H1 (cell line): ENCODE measurements at regions not wholly inside any gene's neighbourhood (a gene's known extent, or its start where the extent isn't known, plus 50 kb on each side); places are given as distances from the start of the nearest gene placed in this dataset.

Source experiments
- CTCF ChIA-PET: fragments of 300-600 bp; sonication (Branson Sonifier 250); formaldehyde crosslinking; loops from one replicate; lab custom pipeline; 2021; ENCODE audit not compliant: partially characterized antibody; lab: Charles Lee
- POLR2A ChIA-PET: fragments of 300-600 bp; sonication (Branson Sonifier 250); formaldehyde crosslinking; loops from one replicate; lab custom pipeline; 2021; ENCODE audit warnings: inconsistent platforms; ENCODE audit not compliant: partially characterized antibody; lab: Charles Lee
- DNase-seq, 2 experiments: peaks; one replicate each; pipeline versions ENCODE4 v3.0.0 to v3.0.0-alpha.2; 2010 to 2022; ENCODE audit warnings: low spot score in 2 of 2, low read depth in 1 of 2, mixed read lengths in 1 of 2
- FAIRE-seq: peaks from 2 replicates; lab custom pipeline; 2011; peaks lifted over from hg19 to GRCh38; lab: Jason Lieb, UNC
- H2AFZ ChIP-seq: 2 replicates; pipeline ENCODE4 v1.8.1; 2012; ENCODE audit warnings: low read length, inconsistent platforms
- H2AK5ac ChIP-seq: 2 replicates; pipeline ENCODE4 v1.6.1; 2013; ENCODE audit warnings: low read depth, low read length
- H2BK120ac ChIP-seq: replicated peaks from 2 replicates; pipeline ENCODE3; 2013; ENCODE audit warnings: low read depth, low read length, inconsistent platforms
- H2BK12ac ChIP-seq: 2 replicates; pipeline ENCODE4 v1.6.1; 2013; ENCODE audit warnings: low read depth, low read length
- H2BK15ac ChIP-seq: 2 replicates; pipeline ENCODE4 v1.6.1; 2013; ENCODE audit warnings: low read length
- H2BK20ac ChIP-seq: 2 replicates; pipeline ENCODE4 v1.6.1; 2013; ENCODE audit warnings: low read length
- H2BK5ac ChIP-seq: 2 replicates; pipeline ENCODE4 v1.6.1; 2013; ENCODE audit warnings: low read depth, low read length
- H3K14ac ChIP-seq: 2 replicates; pipeline ENCODE4 v1.6.1; 2013; ENCODE audit warnings: inconsistent platforms; ENCODE audit not compliant: insufficient read length
- H3K18ac ChIP-seq: 2 replicates; pipeline ENCODE4 v1.6.1; 2013; ENCODE audit warnings: low read length; ENCODE audit errors: extremely low read depth
- H3K23ac ChIP-seq: 2 replicates; pipeline ENCODE4 v1.6.1; 2013; ENCODE audit warnings: inconsistent platforms; ENCODE audit not compliant: insufficient read length
- H3K23me2 ChIP-seq: 2 replicates; pipeline ENCODE4 v1.6.1; 2013; ENCODE audit warnings: low read depth, low read length
- H3K27ac ChIP-seq: 2 replicates; pipeline ENCODE4 v1.6.1; 2011; ENCODE audit warnings: low read depth, low read length, inconsistent platforms
- H3K27me3 ChIP-seq, 4 experiments: replicated peaks in 1 of 4; 1 replicate in 1 of 4; 2 replicates in 3 of 4; pipeline versions ENCODE4 v1.6.1 to v1.8.1; 2011 to 2013; ENCODE audit warnings: low read length in 3 of 4, mild to moderate bottlenecking in 3 of 4, inconsistent platforms in 2 of 4, mixed read lengths in 2 of 4, moderate library complexity in 1 of 4; ENCODE audit not compliant: control insufficient read depth in 3 of 4, insufficient read depth in 3 of 4; ENCODE audit errors: extremely low read depth in 1 of 4
- H3K36me3 ChIP-seq, 4 experiments: 2 replicates each; pipeline versions ENCODE4 v1.6.1 to v1.8.1; 2011 to 2013; ENCODE audit warnings: mild to moderate bottlenecking in 4 of 4, low read length in 3 of 4, moderate library complexity in 2 of 4, control low read depth in 1 of 4, inconsistent platforms in 1 of 4; ENCODE audit not compliant: insufficient read depth in 4 of 4, control insufficient read depth in 2 of 4
- H3K4ac ChIP-seq: replicated peaks from 2 replicates; pipeline ENCODE3; 2013; ENCODE audit warnings: low read length, low read depth, mixed read lengths, inconsistent platforms; ENCODE audit not compliant: insufficient read length
- H3K4me1 ChIP-seq, 4 experiments: replicated peaks in 1 of 4; 1 replicate in 1 of 4; 2 replicates in 3 of 4; pipeline versions ENCODE4 v1.6.1 to v1.8.1; 2011 to 2013; ENCODE audit warnings: low read length in 3 of 4, inconsistent platforms in 2 of 4, mixed read lengths in 1 of 4; ENCODE audit not compliant: insufficient read depth in 4 of 4, control insufficient read depth in 3 of 4
- H3K4me2 ChIP-seq, 2 experiments: 2 replicates each; pipeline versions ENCODE4 v1.6.1 to v1.8.1; 2011 to 2013; ENCODE audit warnings: low read depth in 2 of 2, low read length in 2 of 2, control low read depth in 1 of 2, inconsistent platforms in 1 of 2, mild to moderate bottlenecking in 1 of 2; ENCODE audit not compliant: insufficient read depth in 1 of 2
- H3K4me3 ChIP-seq, 4 experiments: fragments of 200-600, 300-600 bp in 1 of 4; sonication (generic), shearing (Covaris generic), sonication (Bioruptor Twin) in 1 of 4; 2 replicates each; pipeline versions ENCODE4 v1.5.1 to v1.8.1; 2011 to 2016; ENCODE audit warnings: low read length in 4 of 4, low read depth in 3 of 4, control low read depth in 2 of 4, inconsistent platforms in 2 of 4, mild to moderate bottlenecking in 2 of 4, mixed read lengths in 1 of 4, moderate library complexity in 1 of 4; ENCODE audit not compliant: insufficient read depth in 2 of 4; ENCODE audit errors: extremely low read depth in 1 of 4
- H3K56ac ChIP-seq: replicated peaks from 2 replicates; pipeline ENCODE3; 2013; ENCODE audit warnings: low read depth, mild to moderate bottlenecking, mixed read lengths, low read length, inconsistent platforms; ENCODE audit not compliant: insufficient read length
- H3K79me1 ChIP-seq: 2 replicates; pipeline ENCODE4 v1.6.1; 2013; ENCODE audit warnings: low read depth, low read length, control low read depth
- H3K79me2 ChIP-seq, 2 experiments: 2 replicates each; pipeline versions ENCODE4 v1.6.1 to v1.8.1; 2012 to 2013; ENCODE audit warnings: low read length in 2 of 2, mild to moderate bottlenecking in 2 of 2, inconsistent platforms in 1 of 2; ENCODE audit not compliant: insufficient read depth in 2 of 2, control insufficient read depth in 1 of 2
- H3K9ac ChIP-seq, 4 experiments: replicated peaks in 1 of 4; 1 replicate in 1 of 4; 2 replicates in 3 of 4; pipeline versions ENCODE4 v1.6.1 to v1.8.1; 2011 to 2013; ENCODE audit warnings: low read depth in 3 of 4, low read length in 3 of 4, control low read depth in 2 of 4, mild to moderate bottlenecking in 2 of 4, moderate library complexity in 2 of 4, inconsistent platforms in 1 of 4; ENCODE audit errors: extremely low read depth in 1 of 4
- H3K9me3 ChIP-seq, 2 experiments: 2 replicates each; pipeline versions ENCODE4 v1.6.1 to v1.8.1; 2012 to 2013; ENCODE audit warnings: mild to moderate bottlenecking in 2 of 2, moderate library complexity in 2 of 2, control low read depth in 1 of 2, inconsistent platforms in 1 of 2, low read depth in 1 of 2, low read length in 1 of 2, mixed read lengths in 1 of 2; ENCODE audit not compliant: insufficient read depth in 2 of 2
- H4K20me1 ChIP-seq, 2 experiments: replicated peaks in 1 of 2; 2 replicates each; pipeline versions ENCODE3 to v1.8.1; 2011 to 2013; ENCODE audit warnings: inconsistent platforms in 2 of 2, low read length in 2 of 2, mild to moderate bottlenecking in 1 of 2; ENCODE audit not compliant: insufficient read depth in 2 of 2, control insufficient read depth in 1 of 2
- H4K5ac ChIP-seq: 2 replicates; pipeline ENCODE4 v1.6.1; 2013; ENCODE audit warnings: low read length, low read depth, mixed read lengths, inconsistent platforms; ENCODE audit not compliant: insufficient read length
- H4K8ac ChIP-seq: 2 replicates; pipeline ENCODE4 v1.8.0; 2013; ENCODE audit warnings: mild to moderate bottlenecking, moderate library complexity, low read length, inconsistent platforms; ENCODE audit not compliant: insufficient read depth; ENCODE audit errors: extremely low read depth
- H4K91ac ChIP-seq: replicated peaks from 2 replicates; pipeline ENCODE3; 2013; ENCODE audit warnings: low read length, mixed read lengths, inconsistent platforms; ENCODE audit not compliant: insufficient read length
- ATF2 ChIP-seq: IDR thresholded peaks from 2 replicates; pipeline ENCODE4 v1.6.1; 2012; ENCODE audit warnings: low read length, inconsistent platforms
- CTCF ChIP-seq, 3 experiments: IDR thresholded peaks; 1 replicate in 2 of 3; 2 replicates in 1 of 3; pipeline versions ENCODE4 v1.5.1 to v1.6.1; 2011; ENCODE audit warnings: low read length in 3 of 3, mild to moderate bottlenecking in 3 of 3, inconsistent platforms in 2 of 3, low read depth in 1 of 3, moderate library complexity in 1 of 3; ENCODE audit not compliant: insufficient read depth in 1 of 3; ENCODE audit errors: control extremely low read depth in 1 of 3
- EGR1 ChIP-seq: IDR thresholded peaks from 2 replicates; pipeline ENCODE4 v1.6.1; 2011; ENCODE audit warnings: low read depth, low read length, borderline replicate concordance
- JUN ChIP-seq: IDR thresholded peaks from 2 replicates; pipeline ENCODE4 v1.6.1; 2011; ENCODE audit warnings: low read depth, mild to moderate bottlenecking, improper control_type of control experiment, low read length
- KDM4A ChIP-seq: IDR thresholded peaks from one replicate; pipeline ENCODE4 v1.7.1; 2012; ENCODE audit warnings: low read depth, mild to moderate bottlenecking, moderate library complexity, low read length, inconsistent platforms; ENCODE audit not compliant: severe bottlenecking
- MAFK ChIP-seq: IDR thresholded peaks from 2 replicates; pipeline ENCODE4 v1.6.1; 2012; ENCODE audit warnings: low read depth, mild to moderate bottlenecking, improper control_type of control experiment, low read length
- PHF8 ChIP-seq: fragments of 200-600 bp; sonication (generic); conservative IDR thresholded peaks from 2 replicates; pipeline ENCODE4 v1.7.1; 2012; ENCODE audit warnings: low read depth, mild to moderate bottlenecking, inconsistent platforms, low read length, moderate library complexity
- POLR2AphosphoS5 ChIP-seq: IDR thresholded peaks from 2 replicates; pipeline ENCODE4 v1.6.1; 2011; ENCODE audit warnings: low read depth, low read length
- RBBP5 ChIP-seq: IDR thresholded peaks from 2 replicates; pipeline ENCODE4 v1.7.1; 2012; ENCODE audit warnings: low read depth, mild to moderate bottlenecking, inconsistent platforms, low read length, moderate library complexity, borderline replicate concordance
- RNF2 ChIP-seq: fragments of 200-900, 300-1000 bp; sonication (generic); IDR thresholded peaks from 2 replicates; pipeline ENCODE4 v1.7.1; 2016; ENCODE audit warnings: borderline replicate concordance, low read depth, mild to moderate bottlenecking, antibody characterized with exemption, low read length; ENCODE audit not compliant: poor library complexity, severe bottlenecking; ENCODE audit errors: missing control alignments
- YY1 ChIP-seq: IDR thresholded peaks from 2 replicates; pipeline ENCODE4 v1.6.1; 2011; ENCODE audit warnings: low read depth, mild to moderate bottlenecking, low read length

- FAIRE-seq (no peak), DNase-seq (no peak)
- Histone ChIP-seq H3K23ac (no peak overlapping the region), H3K4me1 (peaks cover 5 to 16% (median 13%) of the 10 kb centered on the region in 4 experiments), H4K5ac (no peak overlapping the region), H2AK5ac (no peak overlapping the region), H4K91ac (no peak overlapping the region), H3K4ac (no peak overlapping the region), H2BK20ac (0 out of 2 replicates have a peak overlapping the region, but pooled peaks have one; percentile 25), H3K9ac (no peak overlapping the region), H3K36me3 (no peaks in the 10 kb centered on the region), H3K27ac (no peak overlapping the region), H3K4me2 (no peak overlapping the region), H2AFZ (no peak overlapping the region), H2BK12ac (no peak overlapping the region), H3K14ac (no peak overlapping the region), H3K79me1 (no peaks in the 10 kb centered on the region), H3K9me3 (no peaks in the 10 kb centered on the region), H3K79me2 (no peaks in the 10 kb centered on the region), H2BK120ac (no peak overlapping the region), H3K56ac (no peak overlapping the region), H3K4me3 (no peak overlapping the region), H3K18ac (no peak overlapping the region), H4K8ac (no peak overlapping the region), H2BK15ac (no peak overlapping the region), H4K20me1 (no peaks in the 10 kb centered on the region), H3K27me3 (peaks cover 0 to 2% (median 0%) of the 10 kb centered on the region in 4 experiments; a peak in 1 of 7 replicates), H3K23me2 (no peaks in the 10 kb centered on the region; the same call in 1 of the 2 replicates), H2BK5ac (no peak overlapping the region)
- CTCF ChIA-PET, result no interaction called here
- POLR2A ChIA-PET, result interaction anchor here (1.0 kb wide), 1 partner anchor 10 kb away, joined by 3 read pairs; no protein-coding TSS in a partner anchor
- TF ChIP-seq KDM4A, result no peak
- no peak for TF ChIP-seq MAFK
- TF ChIP-seq RNF2, result no peak
- TF ChIP-seq JUN, result no peak
- no peak for TF ChIP-seq POLR2AphosphoS5
- TF ChIP-seq ATF2, result no peak
- TF ChIP-seq CTCF (IDR thresholded peaks at IDR 0.05; ENCODE audit: control extremely low read depth in 1 of 3, insufficient read depth in 1 of 3, low read depth in 1 of 3, low read length in 3 of 3), result no peak
- TF ChIP-seq RBBP5, result no peak
- TF ChIP-seq PHF8, result no peak
- TF ChIP-seq YY1, result no peak
- no peak for TF ChIP-seq EGR1
Observed at GRCh38 chr9:95776176-95776575, 99.3 kb upstream of the ERCC6L2 start.
